GM23338 (cell line): ENCODE measurements at regions not wholly inside any gene's neighbourhood (a gene's known extent, or its start where the extent isn't known, plus 50 kb on each side); places are given as distances from the start of the nearest gene placed in this dataset.
"Not testable (repeated sequence)": the region's sequence is repeated elsewhere in the genome, so short reads cannot be mapped to it uniquely, and the experiment has no call there.

Experiments used
- ATAC-seq: fragments of 200-7000 bp; cut with Tn5 transposase; 3 replicates; pipeline ENCODE4 v1.9.1; 2020
- DNase-seq: peaks from one replicate; pipeline ENCODE4 v3.0.0-alpha.2; 2015; ENCODE audit warnings: low spot score
- H2AFZ ChIP-seq: fragments of 200-600 bp; sonication (generic); 2 replicates; pipeline ENCODE4 v1.8.0; 2016; ENCODE audit warnings: antibody characterized with exemption, mild to moderate bottlenecking, moderate library complexity
- H3F3A ChIP-seq: fragments of 200-600 bp; sonication (generic); replicated peaks from 2 replicates; pipeline ENCODE4 v1.8.0; 2017; ENCODE audit warnings: antibody characterized with exemption, mixed run types, low read depth
- H3K27ac ChIP-seq: fragments of 200-600 bp; sonication (generic); 2 replicates; pipeline ENCODE4 v1.6.1; 2016; ENCODE audit warnings: low read depth
- H3K27me3 ChIP-seq: fragments of 200-600 bp; sonication (generic); 2 replicates; pipeline ENCODE4 v1.8.0; 2016; ENCODE audit warnings: mild to moderate bottlenecking, mixed run types, moderate library complexity; ENCODE audit not compliant: insufficient read depth
- H3K36me3 ChIP-seq: fragments of 200-600 bp; sonication (generic); 2 replicates; pipeline ENCODE4 v1.8.0; 2016; ENCODE audit warnings: mild to moderate bottlenecking; ENCODE audit not compliant: insufficient read depth
- H3K4me1 ChIP-seq: fragments of 200-600 bp; sonication (generic); 2 replicates; pipeline ENCODE4 v1.8.0; 2016; ENCODE audit warnings: mild to moderate bottlenecking, moderate library complexity; ENCODE audit not compliant: insufficient read depth
- H3K4me2 ChIP-seq: fragments of 200-600 bp; sonication (generic); 2 replicates; pipeline ENCODE4 v1.7.1; 2017; ENCODE audit warnings: mixed run types
- H3K4me3 ChIP-seq: fragments of 200-600 bp; sonication (generic); 2 replicates; pipeline ENCODE4 v1.6.1; 2016; ENCODE audit warnings: mixed run types
- H3K79me2 ChIP-seq: fragments of 200-600 bp; sonication (generic); replicated peaks from 2 replicates; pipeline ENCODE4 v1.8.0; 2017; ENCODE audit warnings: mild to moderate bottlenecking; ENCODE audit not compliant: insufficient read depth
- H3K9me2 ChIP-seq: fragments of 200-600 bp; sonication (generic); 2 replicates; pipeline ENCODE4 v1.8.0; 2017; ENCODE audit not compliant: insufficient read depth
- H4K20me1 ChIP-seq: fragments of 200-600 bp; sonication (generic); replicated peaks from 2 replicates; pipeline ENCODE4 v1.8.0; 2017; ENCODE audit warnings: mild to moderate bottlenecking; ENCODE audit not compliant: insufficient read depth
- H3K27ac Mint-ChIP-seq: 2 replicates; pipeline ENCODE4 v1.8.0; 2020; ENCODE audit warnings: inconsistent platforms, mild to moderate bottlenecking, moderate library complexity, mixed read lengths
- H3K27me3 Mint-ChIP-seq: 3 replicates; pipeline ENCODE4 v1.8.0; 2022; ENCODE audit warnings: low read depth, mild to moderate bottlenecking, moderate library complexity, mixed read lengths, inconsistent platforms; ENCODE audit not compliant: insufficient read depth, poor library complexity
- H3K36me3 Mint-ChIP-seq: 3 replicates; pipeline ENCODE4 v1.8.0; 2021; ENCODE audit warnings: low read depth, mild to moderate bottlenecking, inconsistent platforms, moderate library complexity, mixed read lengths
- H3K4me1 Mint-ChIP-seq: 3 replicates; pipeline ENCODE4 v1.8.0; 2020; ENCODE audit warnings: mild to moderate bottlenecking, inconsistent platforms, mixed read lengths
- H3K4me3 Mint-ChIP-seq: 3 replicates; pipeline ENCODE4 v1.8.0; 2021; ENCODE audit warnings: moderate library complexity, mild to moderate bottlenecking, inconsistent platforms, mixed read lengths
- H3K9me3 Mint-ChIP-seq: 3 replicates; pipeline ENCODE4 v1.8.0; 2020; ENCODE audit warnings: moderate library complexity, mild to moderate bottlenecking, inconsistent platforms, mixed read lengths

DNA sequence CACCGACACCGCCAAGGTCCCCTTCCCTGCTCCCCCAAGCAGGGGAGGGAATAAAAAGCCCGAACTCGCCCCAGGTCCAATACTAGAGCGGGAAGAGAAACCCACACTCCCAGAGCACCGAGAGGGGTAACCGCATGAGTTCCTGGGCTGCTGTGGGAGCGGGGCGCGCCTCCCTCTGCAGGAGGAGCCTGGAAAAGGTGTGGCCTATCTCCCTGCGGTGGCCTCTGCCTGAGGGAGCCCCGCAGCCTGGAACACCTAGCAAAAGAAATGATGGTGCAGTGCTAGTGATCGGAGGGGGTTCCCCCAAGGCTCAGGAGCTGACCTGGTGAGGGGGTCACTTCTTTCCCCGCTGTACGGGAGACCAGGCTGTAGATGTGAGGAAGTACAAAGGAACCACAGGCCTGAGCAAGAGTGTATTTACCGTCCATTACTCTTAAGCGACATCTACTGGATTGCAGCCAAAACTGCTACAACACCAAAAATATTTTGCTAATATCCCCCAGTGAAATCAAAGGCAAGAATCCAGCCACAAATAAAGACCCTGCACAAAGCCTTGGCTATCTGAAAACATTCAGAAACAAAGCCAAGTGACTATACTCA, 216.6 kb upstream of the POTEB3 start:
- not testable (repeated sequence) for H3K36me3 Mint-ChIP-seq, H3K27ac ChIP-seq, H3K4me1 ChIP-seq, H3K9me3 Mint-ChIP-seq, H3K4me3 ChIP-seq, H4K20me1 ChIP-seq, H3K4me2 ChIP-seq, H3K4me1 Mint-ChIP-seq, H3K27ac Mint-ChIP-seq, H3K4me3 Mint-ChIP-seq, H3K36me3 ChIP-seq, ATAC-seq, H3F3A ChIP-seq, H3K27me3 ChIP-seq, H2AFZ ChIP-seq, H3K9me2 ChIP-seq, DNase-seq, H3K27me3 Mint-ChIP-seq, H3K79me2 ChIP-seq

DNA sequence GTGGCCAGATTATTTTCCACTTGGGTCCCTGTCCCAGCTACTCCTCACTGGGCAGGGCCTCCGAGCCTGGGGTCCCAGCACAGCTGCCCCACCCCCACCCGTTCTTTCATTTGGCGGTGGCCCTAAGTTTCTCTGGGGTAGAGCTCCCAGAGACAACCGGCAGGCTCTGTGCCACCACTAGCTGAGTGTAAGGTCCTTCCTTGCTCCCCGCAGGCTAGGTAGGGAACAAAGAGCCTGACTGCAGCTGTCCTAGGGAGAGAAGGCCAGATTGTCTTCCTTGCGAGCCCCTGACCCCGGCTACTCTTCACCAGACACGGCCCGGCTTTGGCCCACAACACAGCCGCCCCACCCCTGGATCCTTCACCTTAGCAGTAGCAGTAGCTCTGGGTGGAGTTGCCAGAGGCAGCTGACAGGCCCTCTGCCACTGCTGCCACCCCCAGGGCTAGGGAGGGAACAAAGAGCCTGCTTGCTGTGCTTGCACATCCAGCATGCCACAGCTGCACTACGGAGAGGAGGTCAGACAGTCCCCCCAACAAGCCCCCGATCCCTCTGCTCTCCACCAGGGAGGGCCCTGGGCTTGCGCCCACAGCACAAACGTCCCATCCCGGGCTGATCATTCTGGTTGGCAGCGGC, 215.9 kb upstream of the POTEB3 start:
- not testable (repeated sequence) for H2AFZ ChIP-seq, H3K9me3 Mint-ChIP-seq, H3K27me3 ChIP-seq, H3K36me3 ChIP-seq, ATAC-seq, H3K27ac ChIP-seq, H3K27ac Mint-ChIP-seq, H3K27me3 Mint-ChIP-seq, H3K4me3 ChIP-seq, DNase-seq, H3K4me1 Mint-ChIP-seq, H3K36me3 Mint-ChIP-seq, H3K4me1 ChIP-seq, H3K4me3 Mint-ChIP-seq, H3K9me2 ChIP-seq, H3K79me2 ChIP-seq, H3F3A ChIP-seq, H4K20me1 ChIP-seq, H3K4me2 ChIP-seq

DNA sequence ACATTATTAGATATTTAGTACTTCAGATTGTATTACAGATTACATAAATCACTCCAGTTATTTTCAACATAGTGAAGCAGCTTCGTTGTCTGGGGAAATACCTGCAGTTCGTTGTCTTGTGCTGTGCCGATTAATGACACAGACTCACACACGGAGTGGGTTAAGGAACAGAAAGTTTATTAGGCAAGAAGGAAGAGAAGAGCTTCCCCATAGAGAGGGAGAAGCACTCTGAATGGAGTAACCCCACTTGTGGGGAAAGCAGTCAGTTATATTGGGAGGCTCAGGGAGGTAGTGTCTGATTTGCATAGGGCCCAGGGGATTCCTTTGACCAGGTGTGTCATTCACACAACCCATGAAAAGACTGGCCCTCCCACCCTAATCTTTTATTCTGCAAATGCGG, 213.4 kb upstream of the POTEB3 start:
- H3K4me1 Mint-ChIP-seq, H3K27ac Mint-ChIP-seq, H3K9me2 ChIP-seq, ATAC-seq, H3K4me1 ChIP-seq, DNase-seq, H3K4me3 Mint-ChIP-seq, H3K79me2 ChIP-seq, H3K4me3 ChIP-seq, H3K27ac ChIP-seq, H3F3A ChIP-seq, H3K9me3 Mint-ChIP-seq, H3K36me3 Mint-ChIP-seq, H4K20me1 ChIP-seq, H3K4me2 ChIP-seq, H3K27me3 ChIP-seq, H2AFZ ChIP-seq, H3K36me3 ChIP-seq, H3K27me3 Mint-ChIP-seq: not testable (repeated sequence)

DNA sequence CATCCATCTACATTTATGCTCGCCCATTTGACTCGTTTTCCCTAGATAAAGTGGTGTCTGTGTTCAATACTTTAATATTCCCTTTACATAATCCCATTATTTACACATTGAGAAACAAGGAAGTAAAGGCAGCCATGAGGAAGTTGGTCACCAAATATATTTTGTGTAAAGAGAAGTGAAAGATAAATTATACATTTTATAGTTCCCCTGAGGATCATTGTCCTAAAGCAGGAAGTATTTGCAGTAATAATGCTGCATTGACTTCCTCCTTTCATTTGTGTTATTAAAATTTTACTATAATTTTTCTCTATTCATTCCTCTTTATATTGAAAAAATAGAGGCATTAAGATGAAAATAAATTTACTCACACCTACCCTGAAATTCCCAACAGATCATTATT, 198.5 kb upstream of the POTEB3 start:
- not testable (repeated sequence) for H3K27me3 Mint-ChIP-seq, H3K4me1 ChIP-seq, H3F3A ChIP-seq, H3K36me3 ChIP-seq, H3K4me3 ChIP-seq, H3K27me3 ChIP-seq, H3K4me1 Mint-ChIP-seq, H3K27ac Mint-ChIP-seq, ATAC-seq, H2AFZ ChIP-seq, H3K9me3 Mint-ChIP-seq, H3K27ac ChIP-seq, H3K9me2 ChIP-seq, H4K20me1 ChIP-seq, H3K4me2 ChIP-seq, H3K36me3 Mint-ChIP-seq, H3K4me3 Mint-ChIP-seq, H3K79me2 ChIP-seq, DNase-seq

DNA sequence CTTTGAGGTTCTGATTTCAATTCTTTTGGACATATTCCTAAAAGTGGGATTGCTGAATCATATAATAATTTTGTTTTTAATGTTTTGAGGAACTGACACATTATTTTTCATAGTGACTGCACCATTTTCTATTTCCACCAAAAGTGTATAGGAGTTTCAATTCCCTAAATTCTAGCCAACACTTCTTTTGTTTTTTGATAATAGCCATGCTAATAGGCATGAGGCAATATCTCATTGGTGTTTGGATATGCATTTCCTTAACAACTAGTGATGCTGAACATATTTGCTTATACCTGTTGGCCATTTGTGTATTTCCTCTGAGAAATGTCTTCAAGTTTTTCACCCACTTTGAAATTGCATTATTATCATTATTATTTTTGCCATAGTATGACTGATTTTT, 186.4 kb upstream of the POTEB3 start:
- not testable (repeated sequence) for H3K4me1 ChIP-seq, H2AFZ ChIP-seq, H3K27me3 ChIP-seq, H3K9me3 Mint-ChIP-seq, H3K36me3 Mint-ChIP-seq, H3K4me2 ChIP-seq, H3F3A ChIP-seq, H3K4me1 Mint-ChIP-seq, ATAC-seq, H3K36me3 ChIP-seq, H3K9me2 ChIP-seq, H3K27ac Mint-ChIP-seq, H4K20me1 ChIP-seq, H3K27me3 Mint-ChIP-seq, H3K79me2 ChIP-seq, H3K4me3 Mint-ChIP-seq, DNase-seq, H3K27ac ChIP-seq, H3K4me3 ChIP-seq

GRCh38 chr15:21609223-21609622, 168.9 kb upstream of the POTEB3 start:
- H3K4me2 ChIP-seq, H3K27ac Mint-ChIP-seq, H3K36me3 ChIP-seq, ATAC-seq, H3K4me3 ChIP-seq, H4K20me1 ChIP-seq, H3K27ac ChIP-seq, H3K4me3 Mint-ChIP-seq, DNase-seq, H3K9me2 ChIP-seq, H3K4me1 Mint-ChIP-seq, H3K36me3 Mint-ChIP-seq, H3K9me3 Mint-ChIP-seq, H3F3A ChIP-seq, H3K79me2 ChIP-seq, H3K4me1 ChIP-seq, H3K27me3 ChIP-seq, H2AFZ ChIP-seq, H3K27me3 Mint-ChIP-seq: not testable (repeated sequence)

DNA sequence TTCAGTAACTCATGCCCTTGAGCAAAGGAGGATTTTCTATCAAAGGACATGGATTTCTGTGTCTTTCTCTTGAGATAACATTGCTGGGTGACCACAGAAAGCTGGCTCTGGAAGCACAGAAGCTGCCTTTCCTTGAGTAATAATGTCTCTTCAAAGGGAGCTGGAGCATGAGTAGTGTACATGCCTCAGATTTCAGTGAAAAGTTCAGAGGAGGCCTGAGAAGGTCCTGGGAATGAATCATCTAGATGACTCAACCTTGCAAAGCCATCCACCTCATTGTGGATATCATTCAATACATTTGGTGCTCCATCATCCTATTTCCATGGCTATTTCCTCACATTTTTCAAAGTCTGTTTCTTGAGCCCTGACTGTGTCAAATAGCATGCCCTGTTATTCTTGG, 125.1 kb upstream of the POTEB3 start:
- H3K36me3 ChIP-seq, H3K4me3 ChIP-seq, H3K4me2 ChIP-seq, DNase-seq, H3F3A ChIP-seq, H3K4me1 ChIP-seq, ATAC-seq, H3K9me2 ChIP-seq, H3K27me3 Mint-ChIP-seq, H3K4me1 Mint-ChIP-seq, H3K4me3 Mint-ChIP-seq, H3K27ac ChIP-seq, H3K27me3 ChIP-seq, H2AFZ ChIP-seq, H3K9me3 Mint-ChIP-seq, H3K79me2 ChIP-seq, H4K20me1 ChIP-seq, H3K36me3 Mint-ChIP-seq, H3K27ac Mint-ChIP-seq: not testable (repeated sequence)
